K562 (cell line): ENCODE measurements at regions not wholly inside any gene's neighbourhood (a gene's known extent, or its start where the extent isn't known, plus 50 kb on each side); places are given as distances from the start of the nearest gene placed in this dataset.

Experiments used
- CTCF ChIP-seq, 3 experiments: IDR thresholded peaks in 2 of 3; conservative IDR thresholded peaks in 1 of 3; 2 replicates each; pipeline ENCODE4 v1.5.1; 2011 to 2012; ENCODE audit warnings: low read length in 3 of 3, mild to moderate bottlenecking in 3 of 3, control low read depth in 2 of 3, improper control_type of control experiment in 1 of 3, inconsistent platforms in 1 of 3, low read depth in 1 of 3, mixed read lengths in 1 of 3, moderate library complexity in 1 of 3; ENCODE audit not compliant: insufficient read depth in 2 of 3
- NBN ChIP-seq: fragments of 450-650 bp; IDR thresholded peaks from 2 replicates; pipeline ENCODE4 v1.6.1; 2016; ENCODE audit warnings: low read depth, mild to moderate bottlenecking
- NEUROD1 ChIP-seq: fragments of 150-350 bp; IDR thresholded peaks from 2 replicates; pipeline ENCODE4 v1.6.1; 2014; ENCODE audit warnings: borderline replicate concordance, low read length, low read depth; ENCODE audit not compliant: partially characterized antibody
- SRSF3 ChIP-seq: fragments of 200-400 bp; formaldehyde crosslinking; IDR thresholded peaks from 2 replicates; pipeline ENCODE4 v1.6.1; 2016; ENCODE audit warnings: mild to moderate bottlenecking, low read length, moderate library complexity; ENCODE audit not compliant: insufficient read depth
- ZNF384 ChIP-seq: IDR thresholded peaks from 2 replicates; pipeline ENCODE4 v1.6.1; 2012; ENCODE audit warnings: low read depth, low read length, improper control_type of control experiment

GRCh38 chr1:67969446-67969845, 81.0 kb downstream of the DIRAS3 start:
- TF ChIP-seq ZNF384, result no peak
- TF ChIP-seq NBN, result no peak
- TF ChIP-seq SRSF3, result no peak
- no peak for TF ChIP-seq CTCF (IDR thresholded peaks at IDR 0.05 in 2 of 3, conservative IDR thresholded peaks at IDR 0.05 in 1 of 3; ENCODE audit: insufficient read depth in 2 of 3, low read depth in 1 of 3, low read length in 3 of 3)
- no peak for TF ChIP-seq NEUROD1
